ENCODE measurements at regions not wholly inside any gene's neighbourhood (a gene's known extent, or its start where the extent isn't known, plus 50 kb on each side); places are given as distances from the start of the nearest gene placed in this dataset.

- Histone ChIP-seq H3K27ac (ENCODE audit: low read depth in 1 of 2, low read length in 2 of 2) (no peak overlapping the region), H3K4me3 (ENCODE audit: low read depth in 1 of 3, low read length in 3 of 3) (no peak overlapping the region), H3K9ac (ENCODE audit: low read depth in 1 of 2, low read length in 2 of 2) (no peak overlapping the region), H3K36me3 (ENCODE audit: control insufficient read depth in 4 of 4, insufficient read depth in 3 of 4, low read depth in 1 of 4, low read length in 3 of 4) (no peaks in the 10 kb centered on the region), H3K4me1 (ENCODE audit: control insufficient read depth in 4 of 4, insufficient read depth in 4 of 4, low read length in 3 of 4) (no peaks in the 10 kb centered on the region), H3K27me3 (ENCODE audit: control insufficient read depth in 4 of 4, insufficient read depth in 4 of 4, low read length in 3 of 4) (no peaks in the 10 kb centered on the region), H3K9me3 (ENCODE audit: control insufficient read depth in 4 of 4, low read length in 3 of 4) (no peaks in the 10 kb centered on the region)
- WGBS: 87% methylated on average over 9 of the region's 9 CpGs
- DNase-seq (ENCODE audit: low spot score): no peak
- TF ChIP-seq ATF3 (IDR thresholded peaks at IDR 0.05) (no peak), GABPA (IDR thresholded peaks at IDR 0.05 in 1 of 2, conservative IDR thresholded peaks at IDR 0.05 in 1 of 2) (no peak), RXRA (IDR thresholded peaks at IDR 0.05) (no peak), RAD21 (IDR thresholded peaks at IDR 0.05) (no peak), HNF4G (IDR thresholded peaks at IDR 0.05) (no peak), CTCF (IDR thresholded peaks at IDR 0.05; ENCODE audit: low read depth, low read length, missing input control) (no peak), FOXA2 (IDR thresholded peaks at IDR 0.05) (no peak), FOXA1 (IDR thresholded peaks at IDR 0.05) (no peak), JUND (IDR thresholded peaks at IDR 0.05) (no peak), YY1 (IDR thresholded peaks at IDR 0.05) (no peak), EGR1 (IDR thresholded peaks at IDR 0.05; ENCODE audit: low read depth in 2 of 2) (no peak), TAF1 (conservative IDR thresholded peaks at IDR 0.05) (no peak), HNF4A (conservative IDR thresholded peaks at IDR 0.05) (no peak), ZBTB33 (IDR thresholded peaks at IDR 0.05) (no peak), NR2F2 (IDR thresholded peaks at IDR 0.05) (no peak)
- TF ChIP-seq, protein P1, sequence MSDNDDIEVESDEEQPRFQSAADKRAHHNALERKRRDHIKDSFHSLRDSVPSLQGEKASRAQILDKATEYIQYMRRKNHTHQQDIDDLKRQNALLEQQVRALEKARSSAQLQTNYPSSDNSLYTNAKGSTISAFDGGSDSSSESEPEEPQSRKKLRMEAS (IDR thresholded peaks at IDR 0.05): no peak
These were observed 492.5 kb upstream of the SGCD start for GRCh38 chr5:155834271-155834975.

DNA sequence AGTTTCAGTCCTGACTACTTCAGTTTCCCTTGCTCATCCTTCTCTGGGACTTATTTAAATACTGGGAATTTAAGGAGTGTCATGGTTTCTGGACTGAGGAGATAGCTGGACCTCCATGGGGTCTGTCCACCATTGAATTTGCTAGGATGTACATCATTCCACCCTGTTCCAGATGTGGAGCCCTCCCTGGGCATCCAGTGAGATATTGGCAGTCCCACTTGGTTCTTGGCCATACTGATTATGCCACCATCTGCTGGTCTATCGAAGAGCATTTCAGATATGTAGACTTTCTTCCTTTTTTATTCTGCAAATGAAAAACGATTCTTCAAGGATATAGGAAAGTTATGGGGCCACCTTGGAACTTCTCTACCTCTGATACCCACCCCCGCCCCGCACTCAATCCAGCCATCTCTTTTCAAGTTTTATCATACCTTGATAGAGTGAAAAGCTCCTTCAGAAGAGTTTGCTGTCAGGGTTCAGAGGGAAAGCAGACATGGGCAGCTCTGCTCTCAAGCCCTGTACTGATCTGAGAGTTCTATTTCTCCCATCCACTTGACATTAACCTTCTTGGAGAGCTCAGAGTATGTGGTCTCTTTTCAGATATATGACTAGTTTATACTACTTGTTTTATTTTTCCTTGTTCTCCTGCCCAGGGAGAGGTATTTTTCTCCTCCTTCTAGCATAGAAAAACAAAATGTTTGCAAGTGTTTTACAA, 490.7 kb upstream of the SGCD start:
- Histone ChIP-seq H3K36me3 (ENCODE audit: control insufficient read depth in 4 of 4, insufficient read depth in 3 of 4, low read depth in 1 of 4, low read length in 3 of 4) (no peaks in the 10 kb centered on the region), H3K9ac (ENCODE audit: low read depth in 1 of 2, low read length in 2 of 2) (no peak overlapping the region), H3K4me3 (ENCODE audit: low read depth in 1 of 3, low read length in 3 of 3) (no peak overlapping the region), H3K4me1 (ENCODE audit: control insufficient read depth in 4 of 4, insufficient read depth in 4 of 4, low read length in 3 of 4) (no peaks in the 10 kb centered on the region), H3K27me3 (ENCODE audit: control insufficient read depth in 4 of 4, insufficient read depth in 4 of 4, low read length in 3 of 4) (no peaks in the 10 kb centered on the region), H3K9me3 (ENCODE audit: control insufficient read depth in 4 of 4, low read length in 3 of 4) (no peaks in the 10 kb centered on the region), H3K27ac (ENCODE audit: low read depth in 1 of 2, low read length in 2 of 2) (no peak overlapping the region)
- WGBS: 67% methylated on average over 4 of the region's 4 CpGs
- DNase-seq (ENCODE audit: low spot score): no peak
- TF ChIP-seq HNF4A (conservative IDR thresholded peaks at IDR 0.05): no peak
- no peak for TF ChIP-seq SP1 (IDR thresholded peaks at IDR 0.05)
- TF ChIP-seq HNF4G (IDR thresholded peaks at IDR 0.05): no peak
- TF ChIP-seq GABPA (IDR thresholded peaks at IDR 0.05 in 1 of 2, conservative IDR thresholded peaks at IDR 0.05 in 1 of 2): no peak
- TF ChIP-seq ATF3 (IDR thresholded peaks at IDR 0.05): no peak
- no peak for TF ChIP-seq REST (IDR thresholded peaks at IDR 0.05)
- no peak for TF ChIP-seq YY1 (IDR thresholded peaks at IDR 0.05)
- TF ChIP-seq TAF1 (conservative IDR thresholded peaks at IDR 0.05): no peak
- TF ChIP-seq EGR1 (IDR thresholded peaks at IDR 0.05; ENCODE audit: low read depth in 2 of 2): no peak
- TF ChIP-seq RXRA (IDR thresholded peaks at IDR 0.05): no peak
- TF ChIP-seq, protein P1 (IDR thresholded peaks at IDR 0.05): no peak
- no peak for TF ChIP-seq FOXA1 (IDR thresholded peaks at IDR 0.05)
- TF ChIP-seq RAD21 (IDR thresholded peaks at IDR 0.05): no peak
- no peak for TF ChIP-seq NR2F2 (IDR thresholded peaks at IDR 0.05)
- TF ChIP-seq FOXA2 (IDR thresholded peaks at IDR 0.05): no peak
- TF ChIP-seq CTCF (IDR thresholded peaks at IDR 0.05; ENCODE audit: low read depth, low read length, missing input control): no peak

All from liver (tissue), 8 donors.